BJ (cell line): ENCODE measurements at regions not wholly inside any gene's neighbourhood (a gene's known extent, or its start where the extent isn't known, plus 50 kb on each side); places are given as distances from the start of the nearest gene placed in this dataset.

Experiments used
- CTCF ChIA-PET: fragments of 350-600 bp; formaldehyde crosslinking; extraction: SDS; loops from one replicate; lab custom pipeline; 2021; ENCODE audit warnings: antibody characterized with exemption, inconsistent platforms; lab: Yijun Ruan, JAX
- POLR2A ChIA-PET: fragments of 300-600 bp; sonication (Branson Sonifier 250); formaldehyde crosslinking; extraction: SDS; loops from one replicate; lab custom pipeline; 2021; ENCODE audit warnings: antibody characterized with exemption; lab: Charles Lee
- DNase-seq: peaks from one replicate; pipeline ENCODE4 v3.0.0-alpha.2; 2011; ENCODE audit warnings: low read depth
- H3K27me3 ChIP-seq: 2 replicates; pipeline ENCODE4 v1.6.0; 2011; ENCODE audit warnings: low read length; ENCODE audit not compliant: control insufficient read depth, insufficient read depth
- H3K36me3 ChIP-seq: 2 replicates; pipeline ENCODE4 v1.5.1; 2011; ENCODE audit warnings: low read length; ENCODE audit not compliant: control insufficient read depth, insufficient read depth
- H3K4me3 ChIP-seq: 2 replicates; pipeline ENCODE4 v1.5.1; 2011; ENCODE audit warnings: low read depth, mild to moderate bottlenecking, control low read depth, low read length
- TF ChIP-seq, protein P1 (sequence below): IDR thresholded peaks from 2 replicates; pipeline ENCODE4 v1.5.1; 2011; ENCODE audit warnings: low read depth, mild to moderate bottlenecking, control low read depth, inconsistent platforms, low read length, moderate library complexity; ENCODE audit not compliant: insufficient read depth

DNA sequence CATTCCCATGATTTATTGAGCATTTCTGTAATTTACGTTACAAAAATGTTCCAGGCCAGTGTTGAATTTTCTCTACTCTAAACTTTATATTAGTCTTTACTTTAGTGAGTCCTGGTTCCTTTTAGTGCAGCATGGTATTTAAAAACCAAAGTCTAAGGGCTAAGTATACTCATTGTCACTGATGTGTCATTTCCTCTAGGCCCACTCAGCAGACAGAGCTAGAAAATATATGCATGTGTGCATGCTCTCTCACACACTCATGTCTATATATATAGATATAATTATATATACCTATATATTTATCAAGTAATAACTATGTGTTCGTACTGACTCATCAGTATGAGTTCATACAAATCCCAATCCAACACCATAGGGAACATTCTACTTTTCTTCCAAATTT is 132.5 kb upstream of the SLC8A1 start:
- no peaks in the 10 kb centered on the region for H3K27me3 ChIP-seq
- TF ChIP-seq, protein P1, sequence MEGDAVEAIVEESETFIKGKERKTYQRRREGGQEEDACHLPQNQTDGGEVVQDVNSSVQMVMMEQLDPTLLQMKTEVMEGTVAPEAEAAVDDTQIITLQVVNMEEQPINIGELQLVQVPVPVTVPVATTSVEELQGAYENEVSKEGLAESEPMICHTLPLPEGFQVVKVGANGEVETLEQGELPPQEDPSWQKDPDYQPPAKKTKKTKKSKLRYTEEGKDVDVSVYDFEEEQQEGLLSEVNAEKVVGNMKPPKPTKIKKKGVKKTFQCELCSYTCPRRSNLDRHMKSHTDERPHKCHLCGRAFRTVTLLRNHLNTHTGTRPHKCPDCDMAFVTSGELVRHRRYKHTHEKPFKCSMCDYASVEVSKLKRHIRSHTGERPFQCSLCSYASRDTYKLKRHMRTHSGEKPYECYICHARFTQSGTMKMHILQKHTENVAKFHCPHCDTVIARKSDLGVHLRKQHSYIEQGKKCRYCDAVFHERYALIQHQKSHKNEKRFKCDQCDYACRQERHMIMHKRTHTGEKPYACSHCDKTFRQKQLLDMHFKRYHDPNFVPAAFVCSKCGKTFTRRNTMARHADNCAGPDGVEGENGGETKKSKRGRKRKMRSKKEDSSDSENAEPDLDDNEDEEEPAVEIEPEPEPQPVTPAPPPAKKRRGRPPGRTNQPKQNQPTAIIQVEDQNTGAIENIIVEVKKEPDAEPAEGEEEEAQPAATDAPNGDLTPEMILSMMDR, result no peak
- no peaks in the 10 kb centered on the region for H3K36me3 ChIP-seq
- CTCF ChIA-PET, result no interaction called here
- POLR2A ChIA-PET, result no interaction called here
- no peak overlapping the region for H3K4me3 ChIP-seq
- DNase-seq, result no peak

DNA sequence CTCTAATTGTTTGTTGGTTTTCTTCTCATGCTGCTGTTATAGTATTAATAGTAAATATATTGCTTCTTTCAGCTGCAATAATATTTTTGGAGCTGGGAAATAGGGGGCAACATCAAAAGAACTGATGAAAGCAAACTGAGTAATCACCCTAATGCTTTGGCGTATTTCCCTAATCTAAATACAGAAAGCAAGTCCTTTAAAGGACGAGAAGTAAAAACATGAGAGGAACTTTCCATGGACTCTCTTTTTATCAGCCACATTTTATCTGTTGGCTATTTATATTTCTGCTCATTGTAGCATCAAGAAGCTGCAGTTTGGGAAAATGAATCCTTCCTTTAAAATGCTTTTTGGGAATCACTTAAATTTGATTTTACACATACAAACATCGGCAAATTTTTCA is 139.9 kb upstream of the SLC8A1 start:
- POLR2A ChIA-PET, result no interaction called here
- TF ChIP-seq, protein P1, result no peak
- H3K4me3 ChIP-seq, result no peak overlapping the region
- CTCF ChIA-PET, result interaction anchor here (0.8 to 0.9 kb wide), 2 partner anchors 13 to 14 kb away, joined by 3 to 4 read pairs; no protein-coding TSS in a partner anchor
- H3K36me3 ChIP-seq, result no peaks in the 10 kb centered on the region
- no peaks in the 10 kb centered on the region for H3K27me3 ChIP-seq
- no peak for DNase-seq

DNA sequence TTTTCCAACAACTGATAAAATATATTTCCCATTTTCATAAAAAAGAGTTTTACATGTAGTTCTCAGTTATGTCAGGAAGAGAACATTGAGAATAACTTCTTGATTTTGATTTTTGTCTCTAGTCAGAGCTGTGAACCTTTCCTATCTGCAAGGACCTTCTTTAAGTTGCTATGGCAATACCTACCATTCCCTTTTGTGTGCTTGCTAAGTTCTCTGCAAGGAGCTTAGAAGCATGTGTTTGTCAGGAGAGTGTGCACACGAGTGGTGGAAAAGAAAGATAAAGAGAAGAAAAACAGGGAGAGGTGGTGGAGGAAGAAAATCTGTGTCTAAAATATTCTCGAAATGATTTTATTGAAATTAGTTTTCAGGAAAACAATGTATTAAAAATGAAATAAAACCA is 140.3 kb upstream of the SLC8A1 start:
- no peak overlapping the region for H3K4me3 ChIP-seq
- ChIA-PET POLR2A (no interaction called here), CTCF (interaction anchor here (0.9 kb wide), 1 partner anchor 14 kb away, joined by 3 read pairs; no protein-coding TSS in a partner anchor)
- H3K27me3 ChIP-seq, result no peaks in the 10 kb centered on the region
- no peak for DNase-seq
- TF ChIP-seq, protein P1, result no peak
- no peaks in the 10 kb centered on the region for H3K36me3 ChIP-seq

DNA sequence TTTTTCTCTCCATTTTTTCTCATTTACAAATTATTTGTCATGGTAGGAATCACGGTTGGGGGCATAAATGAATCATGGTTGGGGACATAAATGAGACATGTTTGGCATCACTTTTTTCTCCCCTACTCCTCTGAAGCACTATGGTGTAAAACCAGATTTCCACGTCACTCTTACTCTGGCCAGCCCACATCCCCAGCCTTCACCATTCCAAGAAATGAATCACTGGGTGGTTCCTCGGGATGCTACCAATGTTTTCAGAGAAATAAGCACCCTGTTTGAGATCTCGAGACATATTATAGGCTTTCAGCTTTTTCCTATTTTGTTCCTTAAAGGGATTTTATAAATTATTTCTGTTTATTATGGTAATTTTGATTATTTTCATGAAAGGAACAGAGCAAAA is 155.0 kb upstream of the SLC8A1 start:
- H3K36me3 ChIP-seq, result no peaks in the 10 kb centered on the region
- CTCF ChIA-PET, result no interaction called here

DNA sequence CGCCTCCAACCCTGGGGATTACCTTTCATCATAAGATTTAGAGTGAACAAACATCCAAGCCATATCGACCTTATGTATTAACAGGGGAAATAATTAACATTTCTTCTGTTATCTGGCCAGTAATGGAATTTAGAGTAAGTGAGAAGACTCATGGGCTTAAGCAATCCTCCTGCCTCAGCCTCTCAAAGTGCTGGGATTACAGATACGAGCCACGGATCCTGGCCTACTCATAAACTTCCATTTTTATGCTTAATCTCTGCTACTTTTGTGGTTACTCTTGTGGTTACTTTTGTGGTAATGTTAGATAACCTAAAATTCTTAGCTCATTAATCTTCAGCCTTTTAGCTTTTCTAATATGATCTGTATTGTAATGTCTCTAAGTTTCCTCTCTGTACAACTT is 159.3 kb upstream of the SLC8A1 start:
- TF ChIP-seq, protein P1, result no peak
- Histone ChIP-seq H3K27me3 (no peaks in the 10 kb centered on the region), H3K36me3 (no peaks in the 10 kb centered on the region), H3K4me3 (no peak overlapping the region)
- no peak for DNase-seq
- CTCF ChIA-PET, result no interaction called here
- POLR2A ChIA-PET, result no interaction called here

More for the DNA sequence above, 155.0 kb upstream of the SLC8A1 start:
- Histone ChIP-seq H3K4me3 (no peak overlapping the region), H3K27me3 (no peaks in the 10 kb centered on the region)
- DNase-seq, result no peak
- POLR2A ChIA-PET, result no interaction called here
- TF ChIP-seq, protein P1, result no peak
